ENCODE measurements at regions not wholly inside any gene's neighbourhood (a gene's known extent, or its start where the extent isn't known, plus 50 kb on each side); places are given as distances from the start of the nearest gene placed in this dataset.

- TF ChIP-seq CTCF (CRISPR knock-in tag; IDR thresholded peaks at IDR 0.05): no peak
- no peak for TF ChIP-seq EZH2 (conservative IDR thresholded peaks at IDR 0.05; ENCODE audit: low read depth, low read length)
- TF ChIP-seq AKNA (CRISPR knock-in tag; IDR thresholded peaks at IDR 0.05; ENCODE audit: borderline replicate concordance): no peak
- no peak for TF ChIP-seq U2AF1 (optimal IDR thresholded peaks at IDR 0.05; ENCODE audit: low read depth, low read length)
- no peak for TF ChIP-seq ZEB1 (IDR thresholded peaks at IDR 0.05; ENCODE audit: insufficient replicate concordance, low read depth)
- no peak for TF ChIP-seq ZNF597 (CRISPR knock-in tag; IDR thresholded peaks at IDR 0.05)
- TF ChIP-seq MEIS2 (CRISPR knock-in tag; IDR thresholded peaks at IDR 0.05): no peak
- no peak for TF ChIP-seq TAF1 (CRISPR knock-in tag; IDR thresholded peaks at IDR 0.05)
- no peak for TF ChIP-seq BHLHE40 (IDR thresholded peaks at IDR 0.05; ENCODE audit: low read length)
- TF ChIP-seq E2F5 (CRISPR knock-in tag; conservative IDR thresholded peaks at IDR 0.05): no peak
Observed at GRCh38 chr4:148497258-148497657, 55.0 kb upstream of the NR3C2 start.

Measured in HepG2 (cell line).